H1 (cell line): ENCODE measurements at regions not wholly inside any gene's neighbourhood (a gene's known extent, or its start where the extent isn't known, plus 50 kb on each side); places are given as distances from the start of the nearest gene placed in this dataset.
A peak's percentile ranks its signal among the peaks of the same experiment; 100 is the strongest.

ENCODE experiments used
- CTCF ChIA-PET: fragments of 300-600 bp; sonication (Branson Sonifier 250); formaldehyde crosslinking; loops from one replicate; lab custom pipeline; 2021; ENCODE audit not compliant: partially characterized antibody; lab: Charles Lee
- POLR2A ChIA-PET: fragments of 300-600 bp; sonication (Branson Sonifier 250); formaldehyde crosslinking; loops from one replicate; lab custom pipeline; 2021; ENCODE audit warnings: inconsistent platforms; ENCODE audit not compliant: partially characterized antibody; lab: Charles Lee
- DNase-seq, 2 experiments: peaks; one replicate each; pipeline versions ENCODE4 v3.0.0 to v3.0.0-alpha.2; 2010 to 2022; ENCODE audit warnings: low spot score in 2 of 2, low read depth in 1 of 2, mixed read lengths in 1 of 2
- FAIRE-seq: peaks from 2 replicates; lab custom pipeline; 2011; peaks lifted over from hg19 to GRCh38; lab: Jason Lieb, UNC
- H2AFZ ChIP-seq: 2 replicates; pipeline ENCODE4 v1.8.1; 2012; ENCODE audit warnings: low read length, inconsistent platforms
- H2AK5ac ChIP-seq: 2 replicates; pipeline ENCODE4 v1.6.1; 2013; ENCODE audit warnings: low read depth, low read length
- H2BK120ac ChIP-seq: replicated peaks from 2 replicates; pipeline ENCODE3; 2013; ENCODE audit warnings: low read depth, low read length, inconsistent platforms
- H2BK12ac ChIP-seq: 2 replicates; pipeline ENCODE4 v1.6.1; 2013; ENCODE audit warnings: low read depth, low read length
- H2BK15ac ChIP-seq: 2 replicates; pipeline ENCODE4 v1.6.1; 2013; ENCODE audit warnings: low read length
- H2BK20ac ChIP-seq: 2 replicates; pipeline ENCODE4 v1.6.1; 2013; ENCODE audit warnings: low read length
- H2BK5ac ChIP-seq: 2 replicates; pipeline ENCODE4 v1.6.1; 2013; ENCODE audit warnings: low read depth, low read length
- H3K14ac ChIP-seq: 2 replicates; pipeline ENCODE4 v1.6.1; 2013; ENCODE audit warnings: inconsistent platforms; ENCODE audit not compliant: insufficient read length
- H3K18ac ChIP-seq: 2 replicates; pipeline ENCODE4 v1.6.1; 2013; ENCODE audit warnings: low read length; ENCODE audit errors: extremely low read depth
- H3K23ac ChIP-seq: 2 replicates; pipeline ENCODE4 v1.6.1; 2013; ENCODE audit warnings: inconsistent platforms; ENCODE audit not compliant: insufficient read length
- H3K23me2 ChIP-seq: 2 replicates; pipeline ENCODE4 v1.6.1; 2013; ENCODE audit warnings: low read depth, low read length
- H3K27ac ChIP-seq: 2 replicates; pipeline ENCODE4 v1.6.1; 2011; ENCODE audit warnings: low read depth, low read length, inconsistent platforms
- H3K27me3 ChIP-seq, 4 experiments: replicated peaks in 1 of 4; 1 replicate in 1 of 4; 2 replicates in 3 of 4; pipeline versions ENCODE4 v1.6.1 to v1.8.1; 2011 to 2013; ENCODE audit warnings: low read length in 3 of 4, mild to moderate bottlenecking in 3 of 4, inconsistent platforms in 2 of 4, mixed read lengths in 2 of 4, moderate library complexity in 1 of 4; ENCODE audit not compliant: control insufficient read depth in 3 of 4, insufficient read depth in 3 of 4; ENCODE audit errors: extremely low read depth in 1 of 4
- H3K36me3 ChIP-seq, 4 experiments: 2 replicates each; pipeline versions ENCODE4 v1.6.1 to v1.8.1; 2011 to 2013; ENCODE audit warnings: mild to moderate bottlenecking in 4 of 4, low read length in 3 of 4, moderate library complexity in 2 of 4, control low read depth in 1 of 4, inconsistent platforms in 1 of 4; ENCODE audit not compliant: insufficient read depth in 4 of 4, control insufficient read depth in 2 of 4
- H3K4ac ChIP-seq: replicated peaks from 2 replicates; pipeline ENCODE3; 2013; ENCODE audit warnings: low read length, low read depth, mixed read lengths, inconsistent platforms; ENCODE audit not compliant: insufficient read length
- H3K4me1 ChIP-seq, 4 experiments: replicated peaks in 1 of 4; 1 replicate in 1 of 4; 2 replicates in 3 of 4; pipeline versions ENCODE4 v1.6.1 to v1.8.1; 2011 to 2013; ENCODE audit warnings: low read length in 3 of 4, inconsistent platforms in 2 of 4, mixed read lengths in 1 of 4; ENCODE audit not compliant: insufficient read depth in 4 of 4, control insufficient read depth in 3 of 4
- H3K4me2 ChIP-seq, 2 experiments: 2 replicates each; pipeline versions ENCODE4 v1.6.1 to v1.8.1; 2011 to 2013; ENCODE audit warnings: low read depth in 2 of 2, low read length in 2 of 2, control low read depth in 1 of 2, inconsistent platforms in 1 of 2, mild to moderate bottlenecking in 1 of 2; ENCODE audit not compliant: insufficient read depth in 1 of 2
- H3K4me3 ChIP-seq, 4 experiments: fragments of 200-600, 300-600 bp in 1 of 4; sonication (generic), shearing (Covaris generic), sonication (Bioruptor Twin) in 1 of 4; 2 replicates each; pipeline versions ENCODE4 v1.5.1 to v1.8.1; 2011 to 2016; ENCODE audit warnings: low read length in 4 of 4, low read depth in 3 of 4, control low read depth in 2 of 4, inconsistent platforms in 2 of 4, mild to moderate bottlenecking in 2 of 4, mixed read lengths in 1 of 4, moderate library complexity in 1 of 4; ENCODE audit not compliant: insufficient read depth in 2 of 4; ENCODE audit errors: extremely low read depth in 1 of 4
- H3K56ac ChIP-seq: replicated peaks from 2 replicates; pipeline ENCODE3; 2013; ENCODE audit warnings: low read depth, mild to moderate bottlenecking, mixed read lengths, low read length, inconsistent platforms; ENCODE audit not compliant: insufficient read length
- H3K79me1 ChIP-seq: 2 replicates; pipeline ENCODE4 v1.6.1; 2013; ENCODE audit warnings: low read depth, low read length, control low read depth
- H3K79me2 ChIP-seq, 2 experiments: 2 replicates each; pipeline versions ENCODE4 v1.6.1 to v1.8.1; 2012 to 2013; ENCODE audit warnings: low read length in 2 of 2, mild to moderate bottlenecking in 2 of 2, inconsistent platforms in 1 of 2; ENCODE audit not compliant: insufficient read depth in 2 of 2, control insufficient read depth in 1 of 2
- H3K9ac ChIP-seq, 4 experiments: replicated peaks in 1 of 4; 1 replicate in 1 of 4; 2 replicates in 3 of 4; pipeline versions ENCODE4 v1.6.1 to v1.8.1; 2011 to 2013; ENCODE audit warnings: low read depth in 3 of 4, low read length in 3 of 4, control low read depth in 2 of 4, mild to moderate bottlenecking in 2 of 4, moderate library complexity in 2 of 4, inconsistent platforms in 1 of 4; ENCODE audit errors: extremely low read depth in 1 of 4
- H3K9me3 ChIP-seq, 2 experiments: 2 replicates each; pipeline versions ENCODE4 v1.6.1 to v1.8.1; 2012 to 2013; ENCODE audit warnings: mild to moderate bottlenecking in 2 of 2, moderate library complexity in 2 of 2, control low read depth in 1 of 2, inconsistent platforms in 1 of 2, low read depth in 1 of 2, low read length in 1 of 2, mixed read lengths in 1 of 2; ENCODE audit not compliant: insufficient read depth in 2 of 2
- H4K20me1 ChIP-seq, 2 experiments: replicated peaks in 1 of 2; 2 replicates each; pipeline versions ENCODE3 to v1.8.1; 2011 to 2013; ENCODE audit warnings: inconsistent platforms in 2 of 2, low read length in 2 of 2, mild to moderate bottlenecking in 1 of 2; ENCODE audit not compliant: insufficient read depth in 2 of 2, control insufficient read depth in 1 of 2
- H4K5ac ChIP-seq: 2 replicates; pipeline ENCODE4 v1.6.1; 2013; ENCODE audit warnings: low read length, low read depth, mixed read lengths, inconsistent platforms; ENCODE audit not compliant: insufficient read length
- H4K8ac ChIP-seq: 2 replicates; pipeline ENCODE4 v1.8.0; 2013; ENCODE audit warnings: mild to moderate bottlenecking, moderate library complexity, low read length, inconsistent platforms; ENCODE audit not compliant: insufficient read depth; ENCODE audit errors: extremely low read depth
- H4K91ac ChIP-seq: replicated peaks from 2 replicates; pipeline ENCODE3; 2013; ENCODE audit warnings: low read length, mixed read lengths, inconsistent platforms; ENCODE audit not compliant: insufficient read length
- HDAC2 ChIP-seq, 2 experiments: fragments of 300-600 bp in 1 of 2; sonication (generic) in 1 of 2; IDR thresholded peaks; 2 replicates each; pipeline ENCODE4 v1.6.1; 2011 to 2012; ENCODE audit warnings: low read depth in 2 of 2, low read length in 2 of 2, mild to moderate bottlenecking in 2 of 2, moderate library complexity in 2 of 2, borderline replicate concordance in 1 of 2, inconsistent platforms in 1 of 2
- KDM1A ChIP-seq: fragments of 200-600, 300-600 bp; sonication (generic); IDR thresholded peaks from 2 replicates; pipeline ENCODE4 v1.7.1; 2016; ENCODE audit warnings: mild to moderate bottlenecking, low read length, borderline replicate concordance
- SIN3A ChIP-seq, 2 experiments: IDR thresholded peaks in 1 of 2; conservative IDR thresholded peaks in 1 of 2; 2 replicates each; pipeline ENCODE4 v1.6.1; 2011 to 2012; ENCODE audit warnings: low read length in 2 of 2, improper control_type of control experiment in 1 of 2, low read depth in 1 of 2, mild to moderate bottlenecking in 1 of 2
- SP4 ChIP-seq: IDR thresholded peaks from 2 replicates; pipeline ENCODE4 v1.6.1; 2012; ENCODE audit warnings: low read length, inconsistent platforms
- WGBS, 2 experiments: shearing (Covaris generic) in 1 of 2; methylation state at CpG; one replicate each; pipeline versions ENCODE4 v1.1.6 to v1.1.7; 2013 to 2015; ENCODE audit warnings: low lambda C conversion rate in 2 of 2, mixed read lengths in 2 of 2, inconsistent platforms in 1 of 2, low coverage in 1 of 2, missing lambda C conversion rate in 1 of 2; ENCODE audit not compliant: insufficient replicate concordance in 2 of 2, insufficient coverage in 1 of 2, insufficient read length in 1 of 2; ENCODE audit errors: extremely low coverage in 1 of 2, missing lambda C conversion rate in 1 of 2; 5-methylcytosine and 5-hydroxymethylcytosine counted together

- POLR2A ChIA-PET = no interaction called here
- Histone ChIP-seq H3K4me1 (no peaks in the 10 kb centered on the region), H2BK20ac (no peak overlapping the region), H4K91ac (no peak overlapping the region), H3K56ac (no peak overlapping the region), H3K27me3 (no peaks in the 10 kb centered on the region), H2AK5ac (no peak overlapping the region), H2BK15ac (no peak overlapping the region), H4K8ac (no peak overlapping the region), H2AFZ (no peak overlapping the region), H2BK12ac (no peak overlapping the region), H3K79me1 (no peaks in the 10 kb centered on the region), H3K14ac (no peak overlapping the region), H4K20me1 (no peaks in the 10 kb centered on the region), H3K27ac (no peak overlapping the region), H2BK5ac (no peak overlapping the region), H4K5ac (no peak overlapping the region), H3K4me3 (no peak overlapping the region), H3K4me2 (no peak overlapping the region), H3K18ac (no peak overlapping the region), H3K9me3 (no peaks in the 10 kb centered on the region), H3K36me3 (no peaks in the 10 kb centered on the region), H3K79me2 (no peaks in the 10 kb centered on the region), H3K23me2 (no peaks in the 10 kb centered on the region), H3K9ac (no peak overlapping the region), H3K23ac (no peak overlapping the region), H2BK120ac (no peak overlapping the region), H3K4ac (no peak overlapping the region)
- DNase-seq (no peak), FAIRE-seq (no peak)
- CTCF ChIA-PET = interaction anchor here (1.0 to 1.5 kb wide), 2 partner anchors 9 to 31 kb away, joined by 3 to 4 read pairs; no protein-coding TSS in a partner anchor
- WGBS, 2 experiments = 83% methylated on average over 4 of the region's 4 CpGs; no CpG with 5 or more reads in 1 of the 2 experiments
- TF ChIP-seq SP4 = no peak
- TF ChIP-seq KDM1A = peak; percentile 61; the same call in 1 of the 2 replicates
- TF ChIP-seq HDAC2 (IDR thresholded peaks at IDR 0.05; ENCODE audit: borderline replicate concordance in 1 of 2, low read depth in 2 of 2, low read length in 2 of 2) = peak in 1 of 2 experiments; percentile 41; a peak in 1 of 4 replicates
- TF ChIP-seq SIN3A (conservative IDR thresholded peaks at IDR 0.05 in 1 of 2, IDR thresholded peaks at IDR 0.05 in 1 of 2; ENCODE audit: low read depth in 1 of 2, low read length in 2 of 2) = no peak
Measured at GRCh38 chr11:46208803-46209202, 68.7 kb upstream of the CREB3L1 start.
